GM18909 (cell line): ENCODE measurements at regions not wholly inside any gene's neighbourhood (a gene's known extent, or its start where the extent isn't known, plus 50 kb on each side); places are given as distances from the start of the nearest gene placed in this dataset.

Experiments
- ATAC-seq: cut with Tn5 transposase; IDR thresholded peaks from one replicate; pipeline ENCODE4 v1.9.1; 2021; ENCODE audit warnings: mild to moderate bottlenecking; ENCODE audit not compliant: unreplicated experiment, poor library complexity

DNA sequence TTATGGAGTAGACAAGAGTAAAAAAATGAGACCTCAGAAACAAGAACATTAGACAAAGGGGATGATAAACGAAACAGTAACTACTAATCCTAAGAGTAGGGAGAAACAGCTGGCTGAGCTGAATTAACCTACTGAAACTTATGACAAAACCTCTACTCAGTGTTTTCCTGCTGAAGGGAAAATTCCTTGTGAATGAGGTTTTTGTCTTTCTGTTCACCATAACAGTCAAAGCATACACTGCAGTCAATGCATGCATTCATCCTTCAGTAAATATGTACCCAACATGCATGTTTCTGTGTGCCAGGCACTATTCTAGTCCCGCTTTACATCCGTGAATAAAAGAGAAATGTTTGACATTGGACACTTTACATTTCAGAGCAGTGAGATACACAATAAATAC, 805.6 kb upstream of the KLHL29 start:
- ATAC-seq = no peak

DNA sequence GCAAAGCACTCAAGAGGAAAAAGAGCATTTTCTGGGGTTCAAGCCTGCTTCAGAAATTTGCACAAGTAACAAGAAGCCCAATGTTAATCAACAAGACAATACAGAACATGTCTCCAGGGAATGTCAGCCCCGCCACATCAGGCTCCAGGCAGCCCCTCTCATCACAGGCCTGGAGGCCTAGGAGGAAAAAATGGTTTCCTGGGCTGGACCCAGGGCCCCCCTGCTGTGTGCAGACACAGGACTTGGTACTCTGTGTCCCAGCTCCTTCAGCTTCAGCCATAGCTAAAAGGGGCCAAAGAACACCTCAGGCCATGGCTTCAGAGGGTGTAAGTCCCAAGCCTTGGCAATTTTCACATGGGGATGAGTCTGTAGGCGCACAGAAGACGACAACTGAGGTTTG, 802.9 kb upstream of the KLHL29 start:
- no peak for ATAC-seq

DNA sequence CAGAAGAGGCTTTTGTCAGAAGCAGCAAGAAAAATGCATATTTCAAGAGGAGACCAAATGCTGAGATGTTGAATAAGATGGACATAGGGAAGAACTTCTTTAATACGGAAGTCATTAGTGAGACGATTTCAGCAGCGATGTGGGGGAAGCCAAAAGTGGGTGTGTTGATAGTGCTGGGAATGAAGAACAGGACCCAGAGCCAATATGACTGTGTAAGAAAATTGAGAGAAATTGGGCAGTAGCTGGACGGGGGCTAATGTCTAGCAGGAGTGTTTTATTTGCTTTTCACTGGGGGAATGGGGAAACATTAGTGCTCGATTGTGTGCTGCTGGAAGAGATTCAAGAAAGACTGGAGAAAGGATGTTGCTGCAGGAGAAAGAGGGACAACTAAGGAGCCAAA, 788.7 kb upstream of the KLHL29 start:
- ATAC-seq = no peak

DNA sequence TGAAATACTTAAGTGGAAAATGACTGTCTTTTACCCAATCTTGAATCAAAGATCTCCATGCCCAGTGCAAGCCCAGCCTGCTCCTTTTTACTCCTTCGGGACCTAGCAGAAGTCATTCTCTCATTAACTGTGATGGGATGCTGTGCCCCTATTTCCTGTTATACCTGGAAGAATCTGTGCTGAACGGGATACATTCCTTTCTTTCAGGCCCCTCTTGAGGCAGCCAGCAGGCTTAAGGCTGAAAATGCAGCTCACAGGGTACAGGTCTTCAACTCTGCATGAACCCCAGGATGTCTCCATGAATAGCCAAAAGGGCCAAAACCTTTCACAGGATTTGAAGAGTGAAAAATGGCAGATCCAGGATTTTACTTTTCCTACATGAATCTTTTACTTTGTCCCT, 784.8 kb upstream of the KLHL29 start:
- no peak for ATAC-seq

DNA sequence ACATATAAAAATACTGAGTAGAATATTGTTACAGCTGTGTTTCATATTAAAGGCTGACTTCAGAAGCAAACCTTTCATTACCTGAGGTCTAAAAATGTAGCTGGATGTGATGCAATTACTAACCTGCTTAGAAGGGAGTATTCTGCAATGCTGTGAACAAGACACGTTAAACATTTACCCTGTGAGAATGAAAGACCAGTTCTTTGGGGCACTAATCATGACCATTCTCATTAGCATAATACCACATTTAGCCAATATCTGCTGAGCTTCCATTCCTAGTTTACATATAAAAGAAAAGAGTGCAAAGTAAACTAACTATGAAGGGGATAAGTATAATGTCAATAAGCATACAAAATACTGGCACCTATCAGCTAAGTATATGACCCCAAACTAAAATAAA, 784.0 kb upstream of the KLHL29 start:
- no peak for ATAC-seq

DNA sequence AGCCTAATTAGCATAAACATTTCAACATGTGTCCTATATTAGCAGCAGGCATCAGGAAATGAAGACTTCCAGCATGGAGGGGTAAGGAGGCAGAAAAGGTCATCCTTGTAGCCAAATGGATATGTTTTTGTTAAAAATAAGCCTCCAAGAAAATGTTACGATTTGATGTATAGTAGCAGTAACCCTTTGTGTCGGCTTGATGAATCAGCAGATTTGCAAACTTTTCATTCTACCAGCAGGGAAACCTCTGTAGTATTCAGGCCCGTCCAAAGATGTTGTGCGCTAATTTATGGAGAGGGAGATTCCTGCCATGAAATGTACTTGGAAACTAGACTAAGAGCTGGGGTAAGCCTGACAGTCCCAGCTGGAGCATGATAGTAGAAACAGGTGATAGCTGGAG, 780.8 kb upstream of the KLHL29 start:
- no peak for ATAC-seq

DNA sequence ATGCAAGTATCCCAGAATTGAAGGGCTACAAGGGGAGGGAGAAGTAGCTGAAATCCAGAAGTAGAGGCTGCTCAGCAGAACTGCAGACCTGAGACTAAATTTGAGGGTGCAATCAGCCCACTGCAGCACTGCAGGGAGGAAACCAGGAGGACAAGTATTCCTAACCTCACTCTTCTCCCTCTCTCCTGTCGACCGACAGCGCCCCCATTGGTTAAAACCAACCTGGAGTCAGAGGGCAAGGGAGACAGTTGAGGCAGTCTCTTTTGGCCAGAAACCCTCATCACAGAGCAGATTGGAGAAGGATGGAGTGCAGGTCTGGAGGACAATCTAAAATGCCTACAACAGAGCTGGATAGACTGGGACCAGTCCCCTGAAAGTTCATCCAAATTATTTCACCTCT, 768.9 kb upstream of the KLHL29 start:
- no peak for ATAC-seq

DNA sequence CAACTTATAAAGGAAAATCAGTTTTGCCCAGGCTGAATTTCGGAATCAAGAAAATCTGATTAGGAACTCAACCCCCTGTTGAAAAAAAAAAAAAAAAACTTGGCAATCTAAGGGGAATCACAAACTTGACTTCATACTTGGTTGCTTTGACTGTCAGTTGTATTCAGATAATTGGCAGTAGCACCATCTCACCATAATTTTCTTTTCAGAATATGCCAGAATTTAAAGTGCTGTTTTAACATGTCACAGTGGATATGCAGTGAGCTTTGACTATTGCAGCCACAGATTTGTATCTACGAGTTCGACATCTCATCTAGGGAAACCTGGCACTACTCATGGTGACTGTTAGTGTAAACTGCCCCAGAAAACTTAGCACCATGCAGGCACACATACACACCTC, 761.4 kb upstream of the KLHL29 start:
- ATAC-seq = no peak

DNA sequence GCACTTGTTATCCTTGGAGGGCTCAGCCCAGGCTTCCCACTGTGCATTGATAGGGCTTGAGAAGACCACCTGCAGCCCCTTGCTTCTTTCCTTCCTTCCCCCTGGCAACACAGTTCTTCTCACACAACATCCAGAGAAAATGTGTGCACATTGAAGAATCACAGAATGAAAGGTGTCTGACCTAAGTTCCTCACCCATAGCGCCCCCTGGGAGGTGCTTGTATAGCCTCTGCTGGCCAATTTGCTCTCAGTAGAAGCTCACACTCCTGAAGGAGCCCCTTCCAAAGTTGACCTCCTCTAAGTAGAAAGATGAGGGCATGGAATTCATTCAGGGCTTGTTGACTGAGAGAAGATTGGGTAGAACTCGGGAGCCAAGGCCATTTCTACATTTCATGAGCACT, 758.4 kb upstream of the KLHL29 start:
- ATAC-seq = no peak

DNA sequence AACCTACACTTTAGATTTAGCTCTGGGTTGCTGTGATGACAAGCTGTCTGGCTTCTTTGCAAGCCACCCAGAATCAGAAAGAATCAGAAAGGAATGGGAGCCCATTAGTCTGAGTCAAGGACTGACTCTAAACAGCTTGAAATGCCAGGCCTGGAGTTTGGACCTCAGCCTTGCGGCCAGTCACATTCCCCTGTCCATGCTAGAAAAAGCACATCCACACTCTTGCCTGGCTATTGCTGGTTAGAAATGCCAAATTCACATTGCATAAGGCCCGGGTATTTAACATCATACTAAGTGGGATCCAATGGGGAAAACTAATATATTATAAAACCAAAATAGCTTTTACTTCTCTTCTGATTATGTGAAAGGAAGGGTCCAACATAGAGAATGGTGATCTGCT, 756.8 kb upstream of the KLHL29 start:
- no peak for ATAC-seq

DNA sequence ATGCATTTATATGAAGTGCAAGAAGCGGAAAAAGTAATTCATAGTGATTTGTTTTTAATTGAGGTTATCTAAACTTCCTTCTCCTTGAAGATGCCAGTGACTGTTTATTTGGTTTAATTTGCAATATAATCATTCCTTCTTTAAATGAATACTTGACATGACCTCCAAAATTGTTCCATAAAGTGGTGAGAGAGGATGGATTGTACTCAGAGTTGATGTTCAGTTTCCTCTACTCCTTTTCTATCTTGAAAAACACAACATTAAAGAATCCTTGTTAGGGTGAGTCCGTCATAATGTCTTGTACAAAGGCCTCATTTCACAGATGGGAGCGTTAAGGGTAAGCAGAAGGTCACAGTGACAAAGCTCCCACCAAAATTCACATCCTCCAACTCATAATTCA, 756.1 kb upstream of the KLHL29 start:
- no peak for ATAC-seq

DNA sequence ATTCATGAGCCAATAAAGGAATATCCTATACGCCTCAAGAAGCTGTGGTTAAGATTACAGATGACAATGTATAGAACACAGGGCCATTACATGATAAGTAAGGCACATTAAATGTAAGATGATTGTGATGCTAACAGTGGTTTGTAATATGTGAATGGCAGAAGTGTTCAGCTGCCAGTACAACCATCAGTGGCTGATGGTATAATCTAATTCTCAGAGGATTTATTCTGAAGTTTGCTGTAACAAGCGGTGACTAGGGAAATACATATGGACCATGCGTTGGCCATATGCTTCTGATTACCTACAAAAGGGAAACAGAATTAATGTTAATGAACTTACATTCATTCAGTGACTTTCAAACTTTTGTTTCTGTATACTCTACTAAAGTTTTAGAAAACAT, 750.8 kb upstream of the KLHL29 start:
- ATAC-seq = no peak

DNA sequence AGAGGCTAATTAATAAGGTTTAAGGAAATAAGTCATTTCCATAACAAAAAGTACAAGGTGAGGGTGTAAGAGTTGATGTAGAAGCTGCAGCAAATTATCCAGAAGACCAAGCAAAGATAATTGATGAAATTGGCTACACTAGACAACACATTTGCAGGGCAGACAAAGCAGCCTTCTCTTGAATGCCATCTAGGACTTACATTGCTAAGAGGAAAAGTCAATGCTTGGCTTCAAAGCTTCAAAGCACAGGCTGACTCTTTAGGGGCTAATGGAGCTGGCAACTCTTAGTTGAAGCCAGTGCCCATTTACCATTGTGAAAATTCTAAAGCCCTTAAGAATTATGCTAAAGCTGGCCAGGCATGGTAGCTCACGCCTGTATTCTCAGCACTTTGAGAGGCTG, 728.6 kb upstream of the KLHL29 start:
- ATAC-seq = no peak

DNA sequence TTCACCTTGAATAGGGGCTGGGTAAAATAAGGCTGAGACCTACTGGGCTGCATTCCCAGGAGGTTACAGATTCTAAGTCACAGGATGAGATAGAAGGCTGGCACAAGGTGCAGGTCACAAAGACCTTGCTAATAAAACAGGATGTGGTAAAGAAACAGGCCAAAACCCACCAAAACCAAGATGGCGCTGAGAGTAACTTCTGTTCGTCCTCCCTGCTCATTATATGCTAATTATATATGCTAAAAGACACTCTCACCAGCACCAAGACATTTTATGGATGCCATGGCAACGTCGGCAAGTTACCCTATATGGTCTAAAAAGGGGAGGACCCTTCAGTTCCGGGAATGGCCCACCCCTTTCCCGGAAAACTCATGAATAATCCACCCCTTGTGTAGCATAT, 711.5 kb upstream of the KLHL29 start:
- no peak for ATAC-seq

DNA sequence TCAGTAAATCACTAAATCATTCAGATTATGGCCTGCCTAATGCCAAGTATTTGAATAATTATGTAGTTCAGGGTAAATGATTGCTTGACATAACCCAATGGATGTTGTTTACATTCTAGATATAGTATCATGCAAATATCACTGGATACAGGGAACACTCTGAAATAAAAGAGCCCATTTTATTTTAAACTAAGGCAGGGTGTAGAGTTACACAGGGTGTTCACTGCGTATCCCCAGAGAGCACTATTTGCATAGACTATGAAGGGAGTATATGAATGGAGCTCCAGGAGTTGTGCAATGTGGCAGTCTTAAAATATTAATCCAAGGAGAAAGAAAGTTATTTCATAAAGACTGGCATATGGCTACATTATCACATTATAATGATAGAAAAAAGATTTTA, 701.1 kb upstream of the KLHL29 start:
- ATAC-seq = no peak

DNA sequence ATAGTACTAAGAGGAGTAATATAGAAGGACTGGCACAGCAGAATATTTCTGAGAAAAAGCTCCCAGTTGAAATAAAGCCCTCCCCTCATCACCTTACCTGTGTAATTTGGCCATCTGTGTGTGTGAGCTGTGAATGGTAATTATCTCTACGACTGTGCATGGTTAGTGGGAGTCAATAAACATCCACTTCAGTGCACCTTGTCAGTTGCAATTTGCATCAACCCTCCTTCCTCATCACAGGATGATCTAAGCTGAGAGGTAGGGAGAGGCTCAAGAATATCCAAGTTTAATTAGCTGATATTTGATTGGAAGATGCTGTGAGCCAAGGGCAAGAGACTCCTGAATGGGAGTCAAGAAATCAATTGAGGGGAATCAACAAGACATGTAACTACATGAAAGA, 694.9 kb upstream of the KLHL29 start:
- ATAC-seq = no peak

DNA sequence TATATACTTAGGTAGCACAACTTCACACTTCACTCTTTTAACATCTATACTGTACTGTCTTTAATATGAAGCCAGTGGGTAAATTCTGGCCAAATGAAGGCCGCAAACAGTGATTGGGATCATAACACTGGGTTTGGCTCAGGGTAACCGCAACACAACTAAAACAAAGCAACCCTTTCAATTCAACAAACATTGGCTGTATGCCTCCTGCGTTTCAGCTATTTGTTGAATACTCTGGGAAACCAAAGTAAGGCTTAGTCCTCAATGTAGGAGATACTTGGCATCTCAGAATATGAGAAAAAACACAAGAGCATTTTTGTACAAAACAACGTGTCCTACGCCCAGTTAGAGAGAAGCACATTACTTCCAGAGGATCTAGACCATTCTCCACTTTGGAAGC, 693.3 kb upstream of the KLHL29 start:
- ATAC-seq = no peak

DNA sequence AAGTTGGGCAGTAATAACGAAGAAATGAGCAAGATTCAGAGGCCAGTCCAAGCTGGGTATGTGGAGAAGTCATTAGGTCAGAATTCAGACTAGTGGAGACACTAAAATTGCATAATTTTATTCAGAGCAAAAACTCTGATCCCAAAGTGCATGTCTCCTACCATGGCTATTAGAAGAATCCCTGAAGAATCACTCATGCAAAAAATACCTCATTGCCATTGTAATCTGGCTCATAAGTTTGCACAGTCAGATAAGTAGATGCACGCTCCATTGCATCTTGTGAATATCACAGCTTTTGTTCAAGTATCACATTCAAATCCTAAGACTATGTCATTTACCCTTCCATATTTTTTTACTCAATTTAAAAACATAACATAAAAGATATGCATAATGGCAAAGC, 692.2 kb upstream of the KLHL29 start:
- no peak for ATAC-seq

DNA sequence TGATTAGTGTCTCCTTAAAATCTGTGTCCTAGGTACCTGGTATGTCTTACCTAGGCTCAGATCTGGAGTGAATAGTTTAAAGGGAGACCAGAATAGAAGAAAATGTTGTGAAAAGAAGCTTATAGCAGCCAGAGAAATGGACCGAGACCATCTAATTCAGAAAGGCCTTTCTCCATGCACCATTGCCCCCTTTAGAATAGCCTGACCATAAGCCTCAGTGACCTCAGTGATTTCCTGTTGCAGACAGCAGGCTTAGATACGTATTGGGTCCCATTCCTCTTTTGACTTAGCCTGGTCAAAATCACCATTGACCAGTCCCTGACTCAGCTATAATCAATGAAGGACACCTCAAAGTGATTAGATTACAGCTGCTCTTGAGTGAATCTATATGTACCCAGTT, 690.7 kb upstream of the KLHL29 start:
- no peak for ATAC-seq

DNA sequence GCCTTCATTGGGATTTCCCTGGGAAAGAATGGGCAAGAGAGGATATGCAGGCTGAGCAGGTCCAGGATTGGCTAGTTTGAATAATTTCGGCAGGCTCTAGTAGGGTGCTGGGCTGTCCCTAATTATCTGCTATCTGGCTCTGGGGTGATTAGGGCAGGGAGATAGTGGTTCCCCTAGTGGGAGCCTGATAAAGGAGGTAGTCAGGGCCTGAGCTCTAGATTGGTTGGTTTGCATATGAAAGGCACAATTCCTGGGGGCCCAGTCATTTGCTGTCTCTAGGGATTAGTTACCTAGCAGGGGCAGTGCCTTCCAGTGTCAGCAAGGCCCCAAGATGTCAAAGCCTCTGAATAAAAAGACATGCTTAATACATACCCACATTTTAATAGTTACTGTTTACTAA, 690.1 kb upstream of the KLHL29 start:
- ATAC-seq = no peak

DNA sequence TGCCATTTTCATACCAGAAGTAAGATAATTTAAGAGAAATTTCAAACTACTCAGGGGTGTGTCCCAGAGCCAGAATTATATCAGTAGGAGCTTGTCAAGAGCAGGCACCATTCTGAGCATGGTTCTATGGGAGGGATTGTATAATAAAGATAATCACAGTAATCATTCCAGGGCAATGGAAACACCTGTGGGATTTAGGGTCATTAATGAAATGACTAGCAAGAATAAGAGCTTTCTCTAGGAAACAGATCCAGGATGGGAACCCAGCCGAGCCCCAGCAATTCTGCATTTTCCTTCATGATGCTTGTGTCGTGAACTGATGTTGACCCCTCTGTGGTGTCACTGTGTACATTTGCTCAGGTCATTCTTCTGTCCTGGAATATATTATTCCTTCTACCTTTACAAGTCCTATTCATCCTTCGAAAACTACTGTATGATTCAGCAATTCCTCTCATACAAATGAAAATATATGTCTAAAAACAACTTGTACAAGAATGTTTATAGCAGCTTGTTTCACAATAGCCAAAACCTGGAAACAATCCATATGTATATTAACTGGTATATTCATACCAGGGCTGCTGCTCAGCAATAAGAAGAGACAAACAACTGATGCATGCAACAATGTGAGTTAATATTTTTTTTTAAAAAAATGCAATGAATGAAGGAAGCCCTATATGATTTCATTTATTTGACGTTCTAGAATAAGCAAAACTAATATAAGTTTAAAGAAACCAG, 687.8 kb upstream of the KLHL29 start:
- ATAC-seq = no peak

DNA sequence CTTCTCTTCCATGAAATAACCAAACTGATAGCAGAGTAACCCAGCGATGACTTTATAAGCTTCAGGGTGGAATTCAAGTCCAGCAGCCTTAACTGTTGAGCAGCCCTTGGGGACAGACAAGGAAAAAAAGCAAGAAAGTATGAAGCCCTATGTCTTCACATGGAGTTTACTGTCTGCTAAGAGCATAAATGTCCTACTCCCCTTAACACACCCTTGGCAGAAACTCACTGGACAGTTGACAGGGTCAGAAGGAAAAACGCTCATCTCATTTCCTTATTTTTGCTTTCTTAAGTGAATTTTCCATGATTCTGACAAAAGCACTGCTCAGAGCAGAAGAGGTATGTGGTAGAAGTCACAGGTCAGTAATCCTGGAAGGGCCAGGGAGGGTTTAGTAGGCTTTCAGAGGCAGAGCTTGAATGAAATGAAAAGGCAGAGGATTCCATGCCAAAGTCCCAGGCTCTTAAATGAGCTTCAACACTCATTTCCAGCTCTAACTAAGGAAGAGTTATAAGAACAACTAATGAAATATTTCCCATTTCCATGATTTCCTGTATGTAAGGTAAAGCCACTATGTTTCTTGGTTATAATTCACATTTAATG, 683.3 kb upstream of the KLHL29 start:
- ATAC-seq = no peak
